WERI-Rb-1 (cell line): ENCODE measurements at regions not wholly inside any gene's neighbourhood (a gene's known extent, or its start where the extent isn't known, plus 50 kb on each side); places are given as distances from the start of the nearest gene placed in this dataset.
"Not testable (repeated sequence)": the region's sequence is repeated elsewhere in the genome, so short reads cannot be mapped to it uniquely, and the experiment has no call there.

Experiments
- DNase-seq: peaks from one replicate; pipeline ENCODE4 v3.0.0-alpha.2; 2020
- H3K27ac ChIP-seq: fragments of 250-450 bp; sonication (Bioruptor Pico); 2 replicates; pipeline ENCODE4 v1.5.1; 2020; ENCODE audit warnings: mild to moderate bottlenecking, moderate library complexity
- H3K27me3 ChIP-seq: fragments of 250-450 bp; sonication (Bioruptor Pico); 2 replicates; pipeline ENCODE4 v1.5.1; 2021; ENCODE audit warnings: mild to moderate bottlenecking, low read depth, moderate library complexity; ENCODE audit not compliant: insufficient read depth, severe bottlenecking
- H3K36me3 ChIP-seq: fragments of 250-450 bp; sonication (Bioruptor Pico); 2 replicates; pipeline ENCODE4 v1.5.1; 2020; ENCODE audit warnings: mild to moderate bottlenecking, moderate library complexity
- H3K4me3 ChIP-seq: 2 replicates; pipeline ENCODE4 v1.5.1; 2011; ENCODE audit warnings: low read depth, mild to moderate bottlenecking, control low read depth, low read length
- H3K9me3 ChIP-seq: fragments of 250-450 bp; sonication (Bioruptor Pico); 2 replicates; pipeline ENCODE4 v1.5.1; 2021; ENCODE audit warnings: mild to moderate bottlenecking, moderate library complexity; ENCODE audit not compliant: severe bottlenecking
- CTCF ChIP-seq: IDR thresholded peaks from 2 replicates; pipeline ENCODE4 v1.5.1; 2011; ENCODE audit warnings: low read depth, mild to moderate bottlenecking, control low read depth, inconsistent platforms, low read length

- TF ChIP-seq CTCF, result 0 out of 2 replicates have a peak, but pooled peaks have one; percentile 31
- no peaks in the 10 kb centered on the region for H3K9me3 ChIP-seq
- H3K27ac ChIP-seq, result no peak overlapping the region
- H3K27me3 ChIP-seq, result no peaks in the 10 kb centered on the region
- no peak for DNase-seq
- H3K4me3 ChIP-seq, result no peak overlapping the region
- no peaks in the 10 kb centered on the region for H3K36me3 ChIP-seq
These were observed 115.5 kb downstream of the VEGFA start for GRCh38 chr6:43885399-43886066.

- no peaks in the 10 kb centered on the region for H3K9me3 ChIP-seq
- no peak for TF ChIP-seq CTCF
- H3K27me3 ChIP-seq, result no peaks in the 10 kb centered on the region
- no peak for DNase-seq
- H3K36me3 ChIP-seq, result no peaks in the 10 kb centered on the region
- H3K4me3 ChIP-seq, result no peak overlapping the region
- no peak overlapping the region for H3K27ac ChIP-seq
These were observed 114.6 kb downstream of the VEGFA start for GRCh38 chr6:43884652-43885022.

- Histone ChIP-seq H3K9me3 (no peaks in the 10 kb centered on the region), H3K27me3 (no peaks in the 10 kb centered on the region), H3K4me3 (no peak overlapping the region), H3K27ac (no peak overlapping the region), H3K36me3 (no peaks in the 10 kb centered on the region)
- no peak for TF ChIP-seq CTCF
- no peak for DNase-seq
These were observed 114.0 kb downstream of the VEGFA start for GRCh38 chr6:43883847-43884651.

- H3K27ac ChIP-seq, H3K36me3 ChIP-seq, H3K4me3 ChIP-seq, DNase-seq, H3K27me3 ChIP-seq, H3K9me3 ChIP-seq: not testable (repeated sequence)
These were observed 112.9 kb downstream of the VEGFA start for GRCh38 chr6:43882690-43883448.

GRCh38 chr6:43880236-43881137 lies 110.5 kb downstream of the VEGFA start:
- no peak for TF ChIP-seq CTCF
- Histone ChIP-seq H3K36me3 (no peaks in the 10 kb centered on the region), H3K27me3 (no peaks in the 10 kb centered on the region), H3K27ac (no peak overlapping the region), H3K4me3 (no peak overlapping the region), H3K9me3 (no peaks in the 10 kb centered on the region)
- DNase-seq, result no peak
